OCI-LY7 (cell line): ENCODE measurements at regions not wholly inside any gene's neighbourhood (a gene's known extent, or its start where the extent isn't known, plus 50 kb on each side); places are given as distances from the start of the nearest gene placed in this dataset.

Experiments
- BruUV-seq: library from RNA; stranded (reverse); fragments of 400-500 nt; replicated peaks from 2 replicates; lab custom pipeline; 2021; lab: Mats Ljungman, UMichigan
- CTCF ChIA-PET: fragments of 300-600 bp; sonication (Branson Sonifier 250); formaldehyde crosslinking; loops from one replicate; lab custom pipeline; 2022; ENCODE audit warnings: antibody characterized with exemption; ENCODE audit not compliant: unreplicated experiment; lab: Charles Lee
- POLR2A ChIA-PET: fragments of 300-600 bp; sonication (Branson Sonifier 250); formaldehyde crosslinking; loops from one replicate; lab custom pipeline; 2022; ENCODE audit warnings: antibody characterized with exemption; lab: Charles Lee
- DNase-seq: peaks from one replicate; pipeline ENCODE4 v3.0.0-alpha.2; 2015; ENCODE audit warnings: low spot score
- H2AFZ ChIP-seq: fragments of 200-600 bp; sonication (generic), shearing (Covaris generic); 2 replicates; pipeline ENCODE4 v1.6.1; 2014; ENCODE audit warnings: mild to moderate bottlenecking, antibody characterized with exemption, low read length, moderate library complexity
- H3K27ac ChIP-seq: fragments of 200-600 bp; sonication (generic); 2 replicates; pipeline ENCODE4 v1.5.1; 2014; ENCODE audit warnings: mixed run types, low read depth, mild to moderate bottlenecking, moderate library complexity, low read length, inconsistent platforms; ENCODE audit not compliant: poor library complexity, severe bottlenecking
- H3K36me3 ChIP-seq: fragments of 200-600 bp; sonication (generic); 2 replicates; pipeline ENCODE4 v1.6.1; 2014; ENCODE audit warnings: mild to moderate bottlenecking, antibody characterized with exemption, low read length, moderate library complexity, mixed read lengths; ENCODE audit not compliant: insufficient read depth
- H3K4me1 ChIP-seq: fragments of 200-600 bp; sonication (generic); 2 replicates; pipeline ENCODE4 v1.5.1; 2014; ENCODE audit warnings: mild to moderate bottlenecking, low read length; ENCODE audit not compliant: insufficient read depth, poor library complexity, severe bottlenecking
- H3K4me2 ChIP-seq: fragments of 200-600 bp; sonication (generic); 2 replicates; pipeline ENCODE4 v1.6.1; 2014; ENCODE audit warnings: mild to moderate bottlenecking, low read length
- H3K4me3 ChIP-seq: fragments of 200-600 bp; sonication (generic); 2 replicates; pipeline ENCODE4 v1.5.1; 2014; ENCODE audit warnings: mild to moderate bottlenecking, low read depth, low read length; ENCODE audit not compliant: poor library complexity, severe bottlenecking
- H3K79me2 ChIP-seq: fragments of 200-600 bp; sonication (generic); 2 replicates; pipeline ENCODE4 v1.6.1; 2016; ENCODE audit warnings: low read depth, mild to moderate bottlenecking, low read length, moderate library complexity, mixed read lengths; ENCODE audit not compliant: insufficient read depth
- H3K9me2 ChIP-seq: fragments of 200-600 bp; sonication (generic); 2 replicates; pipeline ENCODE4 v1.6.1; 2016; ENCODE audit warnings: mild to moderate bottlenecking, low read length, mixed read lengths; ENCODE audit not compliant: insufficient read depth
- H3K9me3 ChIP-seq: fragments of 200-600 bp; sonication (generic); 2 replicates; pipeline ENCODE4 v1.6.1; 2014; ENCODE audit warnings: mild to moderate bottlenecking, mixed run types, low read length, mixed read lengths
- H4K20me1 ChIP-seq: fragments of 200-600 bp; sonication (generic); 2 replicates; pipeline ENCODE4 v1.6.1; 2014; ENCODE audit warnings: mild to moderate bottlenecking, antibody characterized with exemption, low read length, moderate library complexity, mixed read lengths; ENCODE audit not compliant: insufficient read depth
- EZH2phosphoT487 ChIP-seq: fragments of 200-600 bp; sonication (generic); IDR thresholded peaks from 2 replicates; pipeline ENCODE4 v1.6.1; 2018; ENCODE audit warnings: low read depth, borderline replicate concordance, mild to moderate bottlenecking, mixed run types, antibody characterized with exemption, low read length, moderate library complexity, mixed read lengths
- intact Hi-C: fragments of 100-400 bp; cut with micrococcal nuclease; formaldehyde crosslinking; loops from one replicate; pipeline ENCODE4 v1.10.0; 2022; ENCODE audit not compliant: unreplicated experiment
- TF ChIP-seq, protein P1 (sequence below): fragments of 200-600 bp; sonication (generic); conservative IDR thresholded peaks from 2 replicates; pipeline ENCODE4 v1.5.1; 2014; ENCODE audit warnings: mild to moderate bottlenecking, antibody characterized with exemption, low read length, moderate library complexity, mixed read lengths

DNA sequence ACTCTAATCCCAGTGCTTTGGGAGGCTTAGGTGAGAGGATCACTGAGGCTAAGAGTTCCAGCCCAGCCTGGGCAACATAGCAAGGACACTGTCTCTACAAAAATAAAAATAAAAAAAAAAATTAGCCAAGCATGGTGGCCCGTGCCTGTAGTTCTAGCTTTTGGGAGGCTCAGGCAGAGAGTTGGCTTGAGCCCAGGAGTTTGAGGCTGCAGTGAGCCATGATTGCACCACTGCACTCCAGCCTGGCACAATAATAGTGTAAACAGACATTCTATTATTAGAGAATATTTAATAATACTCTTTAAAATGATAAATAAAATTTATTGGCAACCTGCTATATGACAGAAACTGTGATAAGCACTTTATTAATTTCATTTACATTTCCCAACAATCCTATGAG, 908.9 kb downstream of the TUSC7 start:
- Histone ChIP-seq H3K27ac (no peak overlapping the region), H3K79me2 (no peaks in the 10 kb centered on the region), H3K4me3 (no peak overlapping the region), H3K9me3 (no peaks in the 10 kb centered on the region), H4K20me1 (no peaks in the 10 kb centered on the region), H3K4me2 (no peak overlapping the region), H3K9me2 (no peaks in the 10 kb centered on the region; the same call in 1 of the 2 replicates), H3K36me3 (no peaks in the 10 kb centered on the region), H2AFZ (no peak overlapping the region), H3K4me1 (no peaks in the 10 kb centered on the region)
- no peak for DNase-seq
- BruUV-seq: no TSS peak
- ChIA-PET CTCF (no interaction called here), POLR2A (interaction anchor here (0.6 to 1.4 kb wide), 3 partner anchors 10 to 14 kb away, joined by 3 to 5 read pairs (median 5); no protein-coding TSS in a partner anchor)
- no peak for TF ChIP-seq EZH2phosphoT487
- TF ChIP-seq, protein P1, sequence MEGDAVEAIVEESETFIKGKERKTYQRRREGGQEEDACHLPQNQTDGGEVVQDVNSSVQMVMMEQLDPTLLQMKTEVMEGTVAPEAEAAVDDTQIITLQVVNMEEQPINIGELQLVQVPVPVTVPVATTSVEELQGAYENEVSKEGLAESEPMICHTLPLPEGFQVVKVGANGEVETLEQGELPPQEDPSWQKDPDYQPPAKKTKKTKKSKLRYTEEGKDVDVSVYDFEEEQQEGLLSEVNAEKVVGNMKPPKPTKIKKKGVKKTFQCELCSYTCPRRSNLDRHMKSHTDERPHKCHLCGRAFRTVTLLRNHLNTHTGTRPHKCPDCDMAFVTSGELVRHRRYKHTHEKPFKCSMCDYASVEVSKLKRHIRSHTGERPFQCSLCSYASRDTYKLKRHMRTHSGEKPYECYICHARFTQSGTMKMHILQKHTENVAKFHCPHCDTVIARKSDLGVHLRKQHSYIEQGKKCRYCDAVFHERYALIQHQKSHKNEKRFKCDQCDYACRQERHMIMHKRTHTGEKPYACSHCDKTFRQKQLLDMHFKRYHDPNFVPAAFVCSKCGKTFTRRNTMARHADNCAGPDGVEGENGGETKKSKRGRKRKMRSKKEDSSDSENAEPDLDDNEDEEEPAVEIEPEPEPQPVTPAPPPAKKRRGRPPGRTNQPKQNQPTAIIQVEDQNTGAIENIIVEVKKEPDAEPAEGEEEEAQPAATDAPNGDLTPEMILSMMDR: no peak
- intact Hi-C loops: no loop called here

DNA sequence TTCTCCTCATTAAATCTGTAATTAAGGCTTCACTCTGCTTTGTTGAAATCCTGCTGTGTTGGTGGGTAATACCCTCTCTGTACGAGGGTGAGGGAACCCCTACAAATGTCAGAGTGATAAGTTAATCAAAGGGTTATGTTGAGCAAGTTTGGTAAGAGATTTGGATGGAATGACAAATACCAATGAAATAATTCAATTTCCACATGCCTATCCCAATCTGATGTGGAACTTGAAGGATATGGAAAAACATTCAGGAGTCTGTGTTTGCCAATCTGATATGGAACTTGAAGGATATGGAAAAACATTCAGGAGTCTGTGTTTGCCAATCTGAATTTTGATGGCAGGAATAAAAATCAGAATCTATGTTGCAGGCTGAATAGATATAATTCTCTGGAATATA, 910.2 kb downstream of the TUSC7 start:
- intact Hi-C loops: no loop called here
- no peaks in the 10 kb centered on the region for H3K9me3 ChIP-seq
- no peak overlapping the region for H2AFZ ChIP-seq
- H3K79me2 ChIP-seq: no peaks in the 10 kb centered on the region
- CTCF ChIA-PET: no interaction called here
- H3K36me3 ChIP-seq: no peaks in the 10 kb centered on the region
- no peak for TF ChIP-seq EZH2phosphoT487
- TF ChIP-seq, protein P1: no peak
- H3K4me2 ChIP-seq: no peak overlapping the region
- DNase-seq: no peak
- H3K9me2 ChIP-seq: no peaks in the 10 kb centered on the region; the same call in 1 of the 2 replicates
- no TSS peak for BruUV-seq
- no peaks in the 10 kb centered on the region for H3K4me1 ChIP-seq
- POLR2A ChIA-PET: no interaction called here
- H3K27ac ChIP-seq: no peak overlapping the region
- no peaks in the 10 kb centered on the region for H4K20me1 ChIP-seq
- no peak overlapping the region for H3K4me3 ChIP-seq

DNA sequence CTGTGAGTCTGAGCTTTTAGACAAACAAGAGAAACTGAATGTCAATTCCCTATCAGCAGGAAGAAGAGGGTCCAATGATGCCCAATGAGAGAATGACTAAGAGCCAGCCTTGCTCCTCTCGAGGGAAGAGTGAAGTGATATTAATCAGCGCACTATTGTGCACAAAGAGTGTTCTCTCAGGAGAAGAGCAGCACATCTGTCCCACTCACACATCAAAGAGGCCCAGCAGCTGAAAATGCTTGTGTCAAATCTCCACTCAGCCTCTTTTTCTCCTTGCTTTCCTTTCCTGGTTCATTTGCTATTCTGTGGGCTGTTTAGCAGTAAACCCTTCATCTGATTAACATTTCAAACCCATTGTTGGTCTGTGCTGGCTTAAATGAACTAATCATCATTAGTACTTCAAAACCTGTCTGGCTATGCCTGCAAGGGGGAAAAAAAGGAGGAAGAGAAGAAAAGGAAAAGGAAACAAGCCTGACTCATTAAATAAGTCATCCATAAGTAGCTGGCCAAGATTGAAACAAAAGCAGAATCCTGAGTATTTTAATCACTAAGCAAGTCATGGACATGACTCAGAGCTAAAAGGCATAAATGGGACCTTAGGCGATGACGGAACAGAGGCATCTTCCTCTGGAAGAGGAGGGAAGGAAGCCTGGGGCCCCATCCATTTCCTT, 912.7 kb downstream of the TUSC7 start:
- Histone ChIP-seq H3K27ac (no peak overlapping the region), H3K79me2 (no peaks in the 10 kb centered on the region), H3K9me3 (no peaks in the 10 kb centered on the region), H3K4me1 (no peaks in the 10 kb centered on the region), H2AFZ (no peak overlapping the region), H3K4me2 (no peak overlapping the region), H4K20me1 (no peaks in the 10 kb centered on the region), H3K9me2 (no peaks in the 10 kb centered on the region; the same call in 1 of the 2 replicates), H3K4me3 (no peak overlapping the region), H3K36me3 (no peaks in the 10 kb centered on the region)
- BruUV-seq: no TSS peak
- DNase-seq: no peak
- TF ChIP-seq, protein P1: no peak
- no peak for TF ChIP-seq EZH2phosphoT487
- intact Hi-C loops: no loop called here
- POLR2A ChIA-PET: interaction anchor here (0.5 to 0.7 kb wide), 2 partner anchors 18 to 92 kb away, joined by 3 read pairs; no protein-coding TSS in a partner anchor
- CTCF ChIA-PET: no interaction called here
